T-helper 2 cell (primary cell): ENCODE measurements at regions not wholly inside any gene's neighbourhood (a gene's known extent, or its start where the extent isn't known, plus 50 kb on each side); places are given as distances from the start of the nearest gene placed in this dataset.
"Not testable (repeated sequence)": the region's sequence is repeated elsewhere in the genome, so short reads cannot be mapped to it uniquely, and the experiment has no call there.

ENCODE experiments used
- DNase-seq, 5 experiments: peaks; one replicate each; pipeline versions ENCODE4 v3.0.0 to v3.0.0-alpha.2; 2012 to 2022

DNA sequence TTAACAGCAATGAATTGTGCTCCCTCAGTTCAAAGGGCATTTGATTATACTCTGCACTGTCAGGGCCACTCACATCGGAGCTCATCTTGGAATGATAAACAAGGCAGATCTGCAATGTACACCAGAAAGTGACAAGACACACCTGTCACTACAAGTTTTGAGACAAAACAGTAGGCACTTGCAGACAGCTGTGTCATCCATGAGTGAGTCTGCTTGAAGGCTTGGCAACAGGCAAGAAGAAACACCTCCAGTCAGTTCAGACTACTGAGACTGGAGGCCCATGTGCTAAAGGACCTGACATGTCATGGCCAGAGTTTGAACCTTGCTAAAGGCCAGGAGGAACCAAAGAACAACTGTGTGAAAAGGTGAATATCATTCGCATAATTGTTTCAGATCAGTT lies 354.5 kb downstream of the CEP170 start:
- not testable (repeated sequence) for DNase-seq

DNA sequence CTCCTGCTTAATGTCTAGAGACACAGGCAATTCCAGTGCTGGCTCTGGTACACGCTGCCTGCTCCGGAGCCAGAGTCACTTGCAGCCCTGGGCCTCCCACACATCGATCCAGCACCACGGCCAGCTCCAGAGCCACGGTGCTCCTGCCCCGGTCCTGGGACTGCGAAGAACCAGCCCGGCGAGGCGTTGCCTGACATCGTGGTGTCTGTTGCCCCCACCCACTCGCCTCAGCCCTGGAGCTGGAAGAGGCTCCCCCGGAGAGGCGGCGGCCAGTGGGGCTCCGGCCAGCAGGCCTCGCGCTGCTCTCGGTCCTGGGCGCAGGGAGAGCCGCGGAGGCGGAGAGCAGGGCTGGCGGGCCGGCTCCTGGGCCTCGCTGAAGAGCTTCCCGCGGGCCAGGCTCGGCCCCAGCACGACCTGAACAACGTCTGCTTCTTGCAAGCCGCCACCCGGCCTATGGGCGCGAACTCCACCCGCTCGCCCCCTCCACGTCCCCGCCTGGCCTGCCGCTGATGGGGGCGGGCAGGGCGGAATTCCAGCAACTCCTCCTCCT lies 364.8 kb downstream of the CEP170 start:
- DNase-seq = no peak

DNA sequence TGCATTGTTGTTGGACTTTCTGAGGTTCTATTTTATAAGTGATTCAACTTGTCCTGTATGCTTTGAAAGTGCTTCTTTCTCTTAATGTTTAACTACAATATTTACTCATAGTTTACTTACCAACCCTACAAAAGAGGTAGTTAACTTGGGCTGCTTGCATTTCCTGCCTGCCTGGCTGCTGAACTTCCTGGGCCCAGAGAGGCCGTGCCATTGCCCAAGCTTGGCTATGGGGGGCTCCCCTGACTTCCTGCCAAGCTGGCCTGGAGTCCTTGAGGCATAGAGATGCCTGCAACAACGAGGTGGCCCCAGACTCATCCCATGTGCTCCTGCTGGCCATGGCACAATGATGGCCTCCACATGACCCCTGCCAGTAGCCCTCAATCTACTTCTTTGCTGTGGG lies 361.6 kb upstream of the PLD5 start:
- DNase-seq = no peak

DNA sequence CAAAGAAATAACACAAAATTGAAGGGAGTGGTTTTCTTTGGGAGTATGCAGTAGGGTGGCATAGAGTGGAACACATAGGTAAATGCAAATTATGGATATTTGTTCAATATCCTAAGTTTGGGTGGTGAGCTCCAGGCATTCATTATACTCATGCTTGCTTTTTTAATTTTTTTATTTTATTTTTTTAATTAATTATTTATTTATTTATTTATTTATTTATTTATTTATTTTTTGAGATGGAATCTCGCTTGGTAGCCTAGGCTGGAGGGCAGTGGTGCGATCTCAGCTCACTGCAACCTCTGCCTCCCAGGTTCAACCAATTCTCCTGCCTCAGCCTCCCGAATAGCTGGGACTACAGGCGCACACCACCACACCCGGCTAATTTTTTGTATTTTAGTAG lies 355.5 kb upstream of the PLD5 start:
- not testable (repeated sequence) for DNase-seq

DNA sequence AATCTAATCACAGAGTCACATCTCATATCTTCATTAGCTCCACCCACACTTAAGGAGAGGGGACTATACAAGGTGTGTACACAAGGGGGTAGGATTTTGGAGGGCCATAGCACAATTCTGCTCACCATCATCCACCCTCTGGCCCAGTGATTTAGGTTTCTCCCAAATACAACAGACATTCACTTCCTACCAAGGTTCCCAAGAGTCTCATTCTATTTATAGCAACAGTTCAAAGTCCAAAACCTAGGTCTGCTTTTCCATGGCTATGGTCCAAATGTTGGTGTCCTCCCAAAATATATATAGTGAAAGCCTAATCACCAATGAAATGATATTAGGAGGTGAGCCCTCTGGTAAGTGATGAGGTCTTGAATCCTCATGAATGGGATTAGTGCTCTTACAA lies 353.2 kb upstream of the PLD5 start:
- DNase-seq = no peak

DNA sequence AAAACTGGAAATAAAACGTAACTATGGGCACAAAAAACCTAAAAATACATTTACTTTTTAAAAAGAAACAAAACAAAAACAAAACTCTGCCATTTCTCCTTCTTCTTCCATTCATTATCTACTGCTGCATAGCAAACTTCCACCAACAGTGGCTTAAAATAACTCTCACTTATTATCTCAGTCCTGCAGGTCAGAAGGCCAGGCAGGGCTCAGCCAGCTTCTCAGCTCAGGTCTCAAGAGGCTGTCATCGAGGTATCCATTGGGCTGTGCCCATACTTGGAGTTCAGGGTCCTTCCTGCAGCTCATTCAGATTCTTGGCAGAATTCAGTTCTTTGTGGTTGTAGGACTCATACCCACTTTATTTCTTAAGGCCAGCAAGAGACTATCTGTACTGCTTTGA lies 352.7 kb upstream of the PLD5 start:
- no peak for DNase-seq

DNA sequence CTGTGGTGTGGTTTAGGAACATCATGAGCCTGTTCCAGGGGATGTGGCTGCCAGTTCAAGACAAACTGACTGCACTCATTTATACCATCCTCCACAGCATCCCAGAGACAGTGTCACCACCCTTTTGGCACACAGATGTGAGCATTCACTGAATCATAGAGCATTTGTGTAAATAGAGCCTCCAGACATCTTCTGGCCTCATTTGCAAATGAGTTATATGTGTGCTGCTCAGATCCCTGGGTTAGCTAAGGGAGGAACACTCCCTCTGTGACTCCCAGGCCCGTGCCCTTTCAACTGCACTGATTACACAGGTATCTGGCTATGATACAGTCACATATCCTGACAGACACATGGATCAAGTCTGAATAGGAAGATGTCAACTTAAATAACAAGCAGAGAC lies 351.5 kb upstream of the PLD5 start:
- no peak for DNase-seq

DNA sequence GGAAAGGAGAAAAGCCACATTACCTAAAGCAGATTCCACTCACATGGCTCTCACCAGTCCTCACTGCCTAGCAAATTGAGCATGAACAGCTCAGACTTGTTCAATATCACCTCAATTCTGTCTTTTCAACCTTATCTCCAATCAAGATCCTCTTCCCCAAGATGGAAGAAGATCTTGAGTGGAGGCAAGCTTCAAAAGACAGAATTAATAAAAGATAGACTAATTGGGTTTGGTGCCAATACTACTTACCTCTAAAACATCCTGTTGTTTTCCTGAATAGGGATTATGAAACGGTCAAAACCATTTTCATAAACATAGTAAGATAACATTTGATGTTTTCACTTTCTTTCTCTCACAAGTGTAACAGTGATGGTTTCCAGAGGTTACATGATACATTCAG lies 349.2 kb upstream of the PLD5 start:
- DNase-seq = no peak

DNA sequence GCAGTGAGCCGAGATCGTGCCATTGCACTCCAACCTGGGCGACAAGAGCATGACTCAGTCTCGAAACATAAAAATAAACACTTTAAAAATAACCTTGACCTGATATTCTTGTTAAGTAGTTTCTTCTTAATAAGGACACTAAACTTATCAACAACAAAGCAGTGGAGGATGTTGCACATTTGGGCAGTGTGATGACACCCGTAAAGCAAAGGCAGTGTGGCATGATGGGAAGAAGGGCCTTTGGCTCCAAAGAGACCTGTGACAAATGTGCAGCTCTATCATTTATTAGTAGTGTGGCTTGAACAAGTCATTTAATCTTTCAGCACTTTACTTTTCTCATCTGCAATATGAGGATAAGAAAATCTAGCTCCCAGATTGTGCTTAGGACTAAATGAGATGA lies 348.0 kb upstream of the PLD5 start:
- no peak for DNase-seq

DNA sequence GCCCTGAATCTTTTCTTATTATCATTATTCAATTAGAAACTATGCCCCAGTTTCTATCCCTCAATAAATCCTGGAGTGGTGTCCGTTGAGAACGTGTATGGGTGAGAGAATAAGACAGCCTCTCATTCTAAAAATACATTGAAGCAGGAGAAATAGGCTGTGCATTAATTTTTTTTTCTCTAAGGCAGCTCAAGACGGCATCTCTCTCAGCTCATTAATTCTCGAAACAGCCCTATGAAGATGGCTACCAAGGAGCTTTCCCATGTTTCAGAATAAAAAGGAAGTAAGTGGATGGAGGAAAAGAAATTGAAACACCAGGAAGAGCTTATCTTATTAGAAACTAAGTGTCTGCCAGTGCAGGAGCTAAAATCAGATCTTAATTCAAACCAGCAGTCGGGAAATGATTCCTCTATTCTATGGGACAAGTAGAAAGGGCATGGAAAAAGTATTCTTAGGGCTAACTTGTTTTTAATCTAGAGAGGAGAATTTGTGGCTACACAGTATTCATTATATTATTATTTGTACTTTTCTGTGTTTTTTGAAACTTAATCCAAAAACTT lies 347.1 kb upstream of the PLD5 start:
- DNase-seq = no peak

DNA sequence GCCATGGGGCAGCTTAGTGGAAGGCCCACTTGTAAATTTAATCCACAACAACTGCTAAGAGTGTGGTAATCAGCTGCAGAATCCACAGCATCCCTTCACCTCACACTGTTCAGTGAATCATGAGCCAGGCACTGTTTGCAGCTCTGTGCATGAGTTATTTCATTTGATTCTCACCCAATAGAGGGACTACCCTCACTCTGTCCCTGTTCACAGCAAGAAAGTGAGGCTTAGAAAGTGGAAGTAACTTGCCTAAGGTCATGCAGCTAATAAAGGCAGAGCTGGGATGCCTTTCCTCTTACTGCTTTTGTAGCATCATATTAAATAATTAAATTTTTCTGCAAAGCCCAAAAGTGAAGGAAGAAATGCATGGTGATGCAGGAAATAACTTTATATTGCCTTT lies 346.5 kb upstream of the PLD5 start:
- no peak for DNase-seq

DNA sequence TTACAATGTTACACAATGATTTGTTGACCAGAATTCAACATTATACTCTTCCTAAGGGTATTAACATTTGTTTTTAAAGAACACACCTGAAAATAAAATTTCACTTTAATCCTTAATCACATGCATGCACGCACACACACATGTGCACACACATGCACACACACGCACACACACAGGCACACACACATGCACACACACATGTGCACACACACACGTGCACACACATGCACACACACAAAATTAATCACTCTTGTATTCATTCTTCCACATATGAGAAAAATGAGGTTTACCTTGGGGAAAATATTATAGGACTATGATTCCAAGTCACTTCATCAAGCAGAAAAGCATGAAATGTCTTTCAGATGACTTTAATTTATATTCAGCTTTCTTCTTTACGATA lies 331.8 kb upstream of the PLD5 start:
- no peak for DNase-seq

DNA sequence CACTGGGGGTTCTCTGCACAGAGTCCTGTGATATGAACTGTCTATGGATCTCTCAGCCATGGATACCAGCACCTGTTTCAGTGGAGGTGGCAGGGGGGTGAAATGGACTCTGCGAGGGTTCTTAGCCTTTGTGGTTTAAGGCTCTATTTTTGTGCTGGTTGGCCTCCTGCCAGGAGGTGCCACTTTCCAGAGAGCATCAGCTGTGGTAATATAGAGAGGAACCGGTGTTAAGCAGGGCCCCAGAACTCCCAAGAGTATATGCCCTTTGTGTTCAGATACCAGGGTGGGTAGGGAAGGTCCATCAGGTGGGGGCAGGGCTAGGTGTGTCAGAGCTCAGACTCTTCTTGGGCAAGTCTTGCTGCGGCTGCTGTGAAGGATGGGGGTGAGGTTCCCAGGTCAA lies 330.0 kb upstream of the PLD5 start:
- DNase-seq = no peak

DNA sequence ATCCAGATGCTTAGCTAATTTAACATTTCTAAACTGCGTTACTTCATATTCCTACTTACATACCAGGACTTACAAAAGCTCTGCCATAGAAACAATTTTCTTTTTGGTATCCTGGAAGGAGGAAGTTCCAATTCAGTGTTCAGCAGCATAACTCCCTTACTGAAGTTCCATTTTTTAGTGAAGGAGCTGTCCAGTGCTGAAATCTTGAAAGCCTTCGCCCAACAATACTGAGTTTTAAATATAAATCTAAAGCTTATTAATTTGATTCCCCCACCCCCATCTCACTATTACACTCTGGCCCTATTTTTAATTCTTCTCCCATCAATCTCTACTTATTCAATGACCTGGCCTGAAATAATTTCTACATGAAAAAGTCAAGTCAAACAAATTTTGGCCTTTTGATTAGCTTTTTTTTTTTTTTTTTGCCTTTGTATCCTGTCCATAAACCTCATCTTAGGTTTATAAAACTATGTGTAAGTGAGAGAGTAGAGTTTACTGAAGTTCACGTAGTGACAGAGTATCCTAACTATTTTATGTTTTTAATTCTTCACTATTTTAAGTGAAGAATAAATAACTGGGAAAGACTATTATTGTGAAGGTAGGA lies 323.0 kb upstream of the PLD5 start:
- DNase-seq = no peak

DNA sequence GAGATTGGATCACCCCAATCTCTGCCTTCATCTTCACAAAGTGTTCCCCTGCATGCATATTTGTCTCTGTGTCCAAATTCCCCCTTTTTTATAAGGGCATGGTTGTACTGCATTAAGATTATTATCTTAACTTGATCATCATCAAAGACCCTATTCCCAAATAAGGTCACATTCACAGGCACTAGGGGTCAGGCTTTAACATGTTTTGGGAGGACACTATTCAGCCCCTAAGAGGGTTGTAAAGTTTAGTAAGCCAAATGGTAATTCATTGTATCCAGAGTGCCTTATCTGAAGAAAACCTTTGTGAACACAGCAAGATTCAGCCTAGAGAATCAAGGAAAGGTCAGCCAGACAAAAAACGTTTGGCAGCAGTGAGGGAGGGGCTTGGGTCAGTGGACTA lies 317.6 kb upstream of the PLD5 start:
- DNase-seq = no peak

DNA sequence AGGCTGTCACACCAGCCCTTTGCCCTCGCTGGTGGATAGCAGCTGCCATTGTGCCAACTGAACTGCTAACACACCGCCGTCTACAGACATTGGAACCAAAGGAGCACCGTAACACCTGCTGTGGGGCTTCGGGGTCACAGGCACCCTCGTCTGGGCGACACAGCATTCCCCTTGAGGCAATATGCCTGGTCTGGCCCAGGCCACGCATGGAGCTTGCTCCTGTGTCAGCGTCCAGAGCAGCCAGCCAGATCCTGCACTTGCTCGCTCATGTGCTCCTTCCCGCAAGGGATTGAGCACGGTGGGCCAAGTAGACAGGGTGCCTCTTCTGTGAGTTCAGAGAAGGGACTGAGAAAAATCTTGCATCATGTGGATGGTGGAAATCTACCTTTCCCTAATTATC lies 314.6 kb upstream of the PLD5 start:
- DNase-seq = no peak

DNA sequence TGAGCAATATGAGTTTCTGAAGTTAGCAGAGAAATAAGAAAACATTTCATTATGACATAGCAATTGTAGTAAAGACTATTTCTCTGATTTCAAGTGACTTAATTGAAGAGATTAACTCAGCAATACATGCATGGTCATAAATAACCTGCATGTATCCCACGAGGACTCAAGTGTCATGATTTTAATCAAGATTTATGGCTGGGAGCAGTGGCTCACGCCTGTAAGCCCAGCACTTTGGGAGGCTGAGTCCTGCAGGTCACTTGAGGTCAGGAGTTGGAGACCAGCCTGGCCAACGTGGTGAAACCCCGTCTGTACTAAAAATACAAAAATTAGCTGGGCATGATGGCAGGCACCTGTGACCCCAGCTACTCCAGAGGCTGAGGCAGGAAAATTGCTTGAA lies 311.9 kb upstream of the PLD5 start:
- DNase-seq = no peak

DNA sequence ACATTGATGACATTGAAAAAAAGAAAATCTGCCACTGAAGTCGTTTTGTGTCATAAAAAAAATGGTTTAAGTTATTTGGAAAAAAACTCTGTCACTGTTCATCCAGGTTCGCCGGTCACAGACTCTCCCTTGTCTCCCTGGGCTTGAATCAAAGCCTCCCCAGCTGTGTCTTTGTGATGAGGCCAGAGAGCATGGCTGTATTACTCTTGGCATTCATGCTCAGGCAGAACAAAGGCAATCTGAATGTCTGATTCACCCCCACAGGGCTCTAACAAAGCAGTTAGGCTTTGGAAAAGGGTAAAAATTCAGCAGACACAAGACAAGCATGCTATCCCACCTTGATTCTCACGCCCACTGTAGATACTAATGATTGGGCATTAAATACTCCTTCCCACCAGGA lies 304.3 kb upstream of the PLD5 start:
- DNase-seq = no peak

DNA sequence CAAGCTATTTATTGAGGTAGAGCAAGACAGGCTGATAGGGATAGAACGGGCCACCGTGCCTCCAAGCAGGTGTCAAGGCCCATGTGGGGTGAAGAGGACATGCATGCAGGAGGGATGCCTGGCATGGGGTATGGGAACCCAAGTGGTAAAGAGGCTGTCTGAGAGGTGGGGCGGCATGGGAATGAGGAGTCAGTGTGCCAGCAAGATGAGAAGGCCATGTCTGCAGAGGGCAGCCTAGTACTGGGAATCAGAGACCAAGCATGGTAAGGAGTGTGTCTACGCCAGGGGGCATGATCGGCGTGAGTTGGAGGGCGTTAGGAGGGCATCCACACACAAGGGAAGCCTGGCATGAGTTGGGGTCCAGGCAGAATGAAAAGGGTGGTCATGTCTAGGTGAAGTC lies 303.7 kb upstream of the PLD5 start:
- no peak for DNase-seq

DNA sequence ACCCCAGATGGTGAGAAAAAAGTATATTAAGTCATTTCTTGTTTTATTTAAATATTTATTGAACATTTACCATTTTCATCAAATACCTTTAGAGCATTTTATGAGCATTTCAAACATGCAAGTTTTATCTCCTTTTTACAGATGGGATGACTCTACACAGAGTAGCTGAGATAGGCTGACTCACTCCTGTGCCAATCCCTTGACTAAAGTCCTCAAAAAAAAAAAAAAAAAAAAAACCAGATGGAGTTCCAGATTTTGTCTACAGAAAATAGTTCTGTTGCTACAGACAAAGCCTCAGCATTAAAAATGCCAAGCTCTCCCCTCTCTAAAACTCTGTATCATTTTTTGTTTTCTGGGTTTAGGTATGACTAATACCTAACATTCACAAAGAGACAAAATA lies 303.0 kb upstream of the PLD5 start:
- no peak for DNase-seq

DNA sequence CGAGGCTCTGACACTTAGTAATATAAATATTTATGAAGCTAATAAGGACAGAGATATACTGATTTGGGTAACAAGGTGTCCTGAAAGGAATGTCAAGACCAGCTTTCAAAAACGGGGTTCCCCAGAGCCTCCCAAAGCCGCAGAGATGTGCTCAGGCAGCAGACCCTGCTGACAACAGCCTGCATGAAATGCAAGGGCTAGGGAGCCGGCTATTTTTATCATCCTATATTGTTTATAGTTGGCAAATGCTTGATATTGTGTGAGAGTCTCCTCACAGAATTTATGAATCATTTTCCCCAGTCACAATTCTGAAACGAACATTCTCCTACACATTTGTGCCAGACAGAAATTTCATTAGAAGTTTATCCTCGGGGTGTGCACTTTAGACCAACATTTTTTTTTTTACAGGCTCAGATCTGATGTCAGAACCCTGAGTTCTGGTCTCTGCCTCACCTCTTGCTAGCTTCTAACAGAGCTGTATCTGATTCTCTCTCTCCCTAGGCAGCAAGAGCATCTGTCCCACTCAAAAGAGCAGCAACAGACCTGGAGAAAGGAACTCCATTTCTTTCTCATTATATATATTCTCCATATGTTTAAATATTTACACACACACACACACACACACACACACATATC lies 302.3 kb upstream of the PLD5 start:
- no peak for DNase-seq

DNA sequence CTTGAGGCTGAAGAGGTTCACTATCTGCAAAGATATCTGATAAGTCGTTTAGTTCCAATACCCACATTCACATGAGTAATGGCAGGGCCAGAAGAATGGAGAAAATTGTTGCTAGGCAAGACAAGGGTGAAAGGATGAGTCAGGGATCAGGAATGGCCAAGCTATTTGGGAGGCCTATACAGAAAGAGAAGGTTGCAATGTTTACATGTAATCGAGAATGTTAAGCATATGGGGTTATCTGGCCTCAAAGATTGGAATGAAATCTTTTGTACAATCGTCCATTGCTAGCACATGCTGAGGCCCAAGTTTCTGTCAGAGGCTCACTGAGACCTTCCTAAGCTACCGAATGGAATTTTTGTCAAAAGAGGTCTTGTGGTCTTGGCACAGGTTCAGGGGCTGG lies 299.9 kb upstream of the PLD5 start:
- no peak for DNase-seq

DNA sequence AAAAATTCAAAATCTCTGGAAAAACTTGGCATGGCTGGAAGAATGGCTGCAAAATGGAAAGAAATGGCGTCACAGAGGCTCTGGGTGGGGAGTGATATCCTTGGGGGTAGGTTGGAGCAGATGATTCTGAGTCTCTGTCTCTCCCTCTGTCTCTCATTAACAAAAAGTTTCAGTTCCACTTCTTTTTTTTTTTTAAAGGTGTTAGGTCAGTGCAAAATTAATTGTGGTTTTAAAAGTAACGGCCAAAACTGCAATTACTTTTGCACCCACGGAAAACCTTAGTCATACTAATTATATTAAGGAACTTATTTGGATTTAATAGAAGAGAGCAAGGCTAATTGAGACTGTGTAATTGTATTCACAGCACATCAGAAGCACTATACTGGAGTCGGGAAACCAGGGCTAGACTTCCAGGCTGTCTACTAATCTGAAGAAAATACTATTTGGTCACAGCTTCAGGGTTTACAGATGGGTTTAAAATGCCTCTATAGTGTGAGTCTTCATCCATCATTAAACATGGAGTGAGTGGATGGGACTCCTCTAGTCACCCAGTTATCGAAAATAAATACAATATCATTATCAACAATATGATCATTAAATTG lies 289.1 kb upstream of the PLD5 start:
- no peak for DNase-seq
